Esophagus squamous epithelium (tissue), 4 donors: ENCODE measurements at regions not wholly inside any gene's neighbourhood (a gene's known extent, or its start where the extent isn't known, plus 50 kb on each side); places are given as distances from the start of the nearest gene placed in this dataset.

Experiments used
- POLR2A ChIP-seq, 4 donors: fragments of 450-650 bp; IDR thresholded peaks; one replicate each; pipeline ENCODE4 v1.6.1; 2017; ENCODE audit warnings: antibody characterized with exemption in 4 of 4, mild to moderate bottlenecking in 4 of 4, moderate library complexity in 3 of 4
- TF ChIP-seq, protein P1 (sequence below), 6 experiments: fragments of 450-650 bp in 4 of 6; fragments of 200-600 bp in 2 of 6; sonication (generic) in 2 of 6; IDR thresholded peaks; one replicate each; pipeline ENCODE4 v1.5.1; 2016 to 2019; ENCODE audit warnings: antibody characterized with exemption in 6 of 6, mild to moderate bottlenecking in 4 of 6, moderate library complexity in 4 of 6

DNA sequence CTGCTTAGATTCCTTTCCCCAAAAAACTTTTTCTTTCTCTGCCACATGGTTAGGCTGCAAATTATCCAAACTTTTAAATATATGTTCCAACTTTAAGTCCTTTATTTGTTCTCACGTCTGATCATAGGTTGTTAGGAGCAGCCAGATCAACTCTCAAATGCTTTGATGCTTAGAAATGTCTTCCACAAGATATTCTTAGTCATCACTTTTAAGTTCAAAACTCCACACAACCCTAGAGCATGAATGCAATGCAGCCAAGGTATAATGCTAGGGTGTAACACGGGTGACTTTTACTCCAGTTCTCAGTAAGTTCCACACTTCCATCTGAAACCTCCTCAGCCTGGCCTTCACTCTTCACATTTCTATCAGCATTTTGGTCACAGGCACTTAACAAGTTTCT, 987.5 kb downstream of the DCDC2C start:
- TF ChIP-seq, protein P1, sequence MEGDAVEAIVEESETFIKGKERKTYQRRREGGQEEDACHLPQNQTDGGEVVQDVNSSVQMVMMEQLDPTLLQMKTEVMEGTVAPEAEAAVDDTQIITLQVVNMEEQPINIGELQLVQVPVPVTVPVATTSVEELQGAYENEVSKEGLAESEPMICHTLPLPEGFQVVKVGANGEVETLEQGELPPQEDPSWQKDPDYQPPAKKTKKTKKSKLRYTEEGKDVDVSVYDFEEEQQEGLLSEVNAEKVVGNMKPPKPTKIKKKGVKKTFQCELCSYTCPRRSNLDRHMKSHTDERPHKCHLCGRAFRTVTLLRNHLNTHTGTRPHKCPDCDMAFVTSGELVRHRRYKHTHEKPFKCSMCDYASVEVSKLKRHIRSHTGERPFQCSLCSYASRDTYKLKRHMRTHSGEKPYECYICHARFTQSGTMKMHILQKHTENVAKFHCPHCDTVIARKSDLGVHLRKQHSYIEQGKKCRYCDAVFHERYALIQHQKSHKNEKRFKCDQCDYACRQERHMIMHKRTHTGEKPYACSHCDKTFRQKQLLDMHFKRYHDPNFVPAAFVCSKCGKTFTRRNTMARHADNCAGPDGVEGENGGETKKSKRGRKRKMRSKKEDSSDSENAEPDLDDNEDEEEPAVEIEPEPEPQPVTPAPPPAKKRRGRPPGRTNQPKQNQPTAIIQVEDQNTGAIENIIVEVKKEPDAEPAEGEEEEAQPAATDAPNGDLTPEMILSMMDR (IDR thresholded peaks at IDR 0.05): no peak
- TF ChIP-seq POLR2A (IDR thresholded peaks at IDR 0.05): no peak
